ENCODE measurements at regions not wholly inside any gene's neighbourhood (a gene's known extent, or its start where the extent isn't known, plus 50 kb on each side); places are given as distances from the start of the nearest gene placed in this dataset.

GRCh38 chr11:34564406-34564805, 50.8 kb upstream of the ELF5 start:
- peak; percentile 47 for DNase-seq

DNA sequence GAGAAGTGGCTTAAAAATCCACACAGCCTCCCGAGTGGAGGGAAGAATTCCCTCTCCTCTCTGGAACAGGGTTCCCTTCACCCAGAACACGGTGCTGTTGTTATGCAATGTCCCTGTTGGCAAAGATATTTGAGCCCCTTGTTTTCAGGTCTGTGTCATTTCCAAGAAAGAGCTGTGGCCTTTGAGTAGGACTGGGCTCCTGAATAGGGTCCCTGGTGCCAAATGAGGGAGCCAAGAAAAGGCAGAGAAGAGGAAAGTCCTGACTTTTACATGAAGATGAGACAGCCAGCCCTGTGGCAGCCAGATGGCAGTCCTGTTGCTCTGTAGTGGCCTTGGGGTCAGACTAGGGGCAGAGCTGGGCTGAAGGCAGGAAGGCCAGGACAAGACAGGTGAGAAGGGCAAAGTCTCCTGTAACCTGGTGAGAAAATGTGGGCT, 51.2 kb upstream of the ELF5 start:
- no peak for DNase-seq

GRCh38 chr11:34565417-34566207, 52.0 kb upstream of the ELF5 start:
- no peak for DNase-seq

DNA sequence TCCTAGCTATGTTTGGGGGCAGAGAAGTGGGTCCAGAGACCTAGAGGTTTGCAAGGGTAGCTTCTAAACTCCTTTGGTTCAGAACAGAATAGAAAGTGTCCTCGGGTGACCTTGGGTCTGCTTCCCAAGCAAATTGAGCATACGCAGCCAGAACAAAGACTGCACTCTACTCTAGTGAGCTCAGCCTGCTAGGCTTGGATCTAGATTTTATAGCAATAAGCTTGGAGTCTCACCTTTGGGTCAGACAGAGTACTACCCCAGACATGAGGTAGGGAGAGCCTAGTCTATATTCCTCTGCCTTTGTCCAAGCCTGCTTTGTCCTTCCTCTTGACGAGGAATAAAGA, 52.6 kb upstream of the ELF5 start:
- DNase-seq, result no peak

- DNase-seq, result no peak
Observed at GRCh38 chr11:34566736-34567135, 53.1 kb upstream of the ELF5 start.

DNA sequence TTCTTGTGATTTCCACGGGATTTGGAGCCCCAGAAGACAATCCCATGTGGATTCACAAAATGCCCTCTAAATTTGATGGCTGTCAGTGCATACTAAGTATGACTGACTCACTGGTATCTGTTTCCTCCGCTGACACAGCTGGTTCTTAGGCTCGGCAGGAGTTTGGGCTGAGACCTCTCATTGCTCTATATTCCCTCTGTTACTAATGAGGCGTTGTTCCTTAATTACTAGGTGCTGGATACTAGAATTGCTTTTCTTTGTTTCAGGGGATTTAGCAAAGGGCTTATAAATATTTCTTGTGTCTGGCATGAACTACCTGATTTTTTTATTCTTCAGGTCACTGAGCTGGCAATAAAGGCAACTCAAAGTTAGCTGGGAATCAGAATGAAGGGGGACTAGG, 53.2 kb upstream of the EHF start:
- DNase-seq, result no peak

- no peak for DNase-seq
Observed at GRCh38 chr11:34570584-34570983, 50.3 kb upstream of the EHF start.

All from NCI-H226 (cell line).